ENCODE measurements at regions not wholly inside any gene's neighbourhood (a gene's known extent, or its start where the extent isn't known, plus 50 kb on each side); places are given as distances from the start of the nearest gene placed in this dataset.
A peak's percentile ranks its signal among the peaks of the same experiment; 100 is the strongest.

DNA sequence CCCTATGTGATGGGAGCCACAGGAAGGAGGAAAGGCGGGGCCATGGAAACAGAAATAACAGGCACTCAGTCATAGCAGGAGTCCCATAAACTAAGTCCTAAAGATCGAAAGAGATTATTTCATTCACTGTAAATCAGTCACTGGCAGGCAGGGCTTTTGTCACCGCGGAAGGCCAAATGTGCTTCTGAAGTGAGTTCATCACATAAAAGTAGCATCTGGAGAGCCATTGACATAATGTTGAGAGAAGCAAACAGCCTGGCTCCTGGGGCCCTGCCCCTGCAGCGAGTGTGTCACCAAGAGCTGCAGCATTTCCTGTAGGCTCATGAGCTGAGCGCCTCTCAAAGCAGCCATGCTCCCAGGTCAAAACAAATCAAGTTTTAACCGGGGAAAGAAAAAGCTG lies 476.2 kb downstream of the HAPSTR1 start:
- no peak for TF ChIP-seq CREB1 (CRISPR knock-in tag; IDR thresholded peaks at IDR 0.05; ENCODE audit: low read depth)
- TF ChIP-seq POLR2AphosphoS5 (IDR thresholded peaks at IDR 0.05; ENCODE audit: low read depth): no peak
- TF ChIP-seq NANOG (IDR thresholded peaks at IDR 0.05; ENCODE audit: borderline replicate concordance): no peak
- TF ChIP-seq EZH2phosphoT487 (IDR thresholded peaks at IDR 0.05; ENCODE audit: unreplicated experiment): no peak
- no peak for TF ChIP-seq JUNB (IDR thresholded peaks at IDR 0.05; ENCODE audit: unreplicated experiment)
- Mint-ChIP-seq H3K4me1 (peaks cover 3% of the 10 kb centered on the region; the same call in 2 of the 3 replicates), H3K27me3 (ENCODE audit: insufficient read depth, low read depth, poor library complexity) (no peaks in the 10 kb centered on the region), H3K36me3 (ENCODE audit: low read depth) (no peaks in the 10 kb centered on the region), H3K27ac (no peak overlapping the region), H3K9me3 (no peaks in the 10 kb centered on the region), H3K4me3 (no peak overlapping the region)
- Histone ChIP-seq H3K79me2 (replicated peaks; ENCODE audit: insufficient read depth) (no peaks in the 10 kb centered on the region), H3K4me1 (ENCODE audit: insufficient read depth) (peaks cover 7% of the 10 kb centered on the region; the same call in 1 of the 2 replicates), H3K4me2 (no peak overlapping the region), H3F3A (replicated peaks; ENCODE audit: low read depth) (no peaks in the 10 kb centered on the region), H4K20me1 (replicated peaks; ENCODE audit: insufficient read depth) (no peaks in the 10 kb centered on the region), H3K9me2 (ENCODE audit: insufficient read depth) (peaks cover 7% of the 10 kb centered on the region; the same call in 1 of the 2 replicates), H2AFZ (peak overlapping the region; percentile 59; the same call in 1 of the 2 replicates), H3K27ac (ENCODE audit: low read depth) (no peak overlapping the region), H3K36me3 (ENCODE audit: insufficient read depth) (no peaks in the 10 kb centered on the region), H3K4me3 (no peak overlapping the region), H3K27me3 (ENCODE audit: insufficient read depth) (no peaks in the 10 kb centered on the region)
- ATAC-seq: no peak
- DNase-seq (ENCODE audit: low spot score): no peak

GRCh38 chr16:9568261-9568660 lies 476.8 kb downstream of the HAPSTR1 start:
- Histone ChIP-seq H3K4me1 (ENCODE audit: insufficient read depth) (peaks cover 7% of the 10 kb centered on the region; the same call in 1 of the 2 replicates), H4K20me1 (replicated peaks; ENCODE audit: insufficient read depth) (no peaks in the 10 kb centered on the region), H3F3A (replicated peaks; ENCODE audit: low read depth) (no peaks in the 10 kb centered on the region), H3K27ac (ENCODE audit: low read depth) (no peak overlapping the region), H2AFZ (no peak overlapping the region), H3K36me3 (ENCODE audit: insufficient read depth) (no peaks in the 10 kb centered on the region), H3K27me3 (ENCODE audit: insufficient read depth) (no peaks in the 10 kb centered on the region), H3K9me2 (ENCODE audit: insufficient read depth) (peaks cover 7% of the 10 kb centered on the region; the same call in 1 of the 2 replicates), H3K4me3 (no peak overlapping the region), H3K4me2 (no peak overlapping the region), H3K79me2 (replicated peaks; ENCODE audit: insufficient read depth) (no peaks in the 10 kb centered on the region)
- Mint-ChIP-seq H3K27me3 (ENCODE audit: insufficient read depth, low read depth, poor library complexity) (no peaks in the 10 kb centered on the region), H3K9me3 (no peaks in the 10 kb centered on the region), H3K36me3 (ENCODE audit: low read depth) (no peaks in the 10 kb centered on the region), H3K4me1 (peaks cover 3% of the 10 kb centered on the region; the same call in 2 of the 3 replicates), H3K4me3 (no peak overlapping the region), H3K27ac (no peak overlapping the region)
- ATAC-seq (no peak), DNase-seq (ENCODE audit: low spot score) (no peak)
- TF ChIP-seq JUNB (IDR thresholded peaks at IDR 0.05; ENCODE audit: unreplicated experiment): no peak
- TF ChIP-seq ZNF331 (CRISPR knock-in tag; IDR thresholded peaks at IDR 0.05; ENCODE audit: low read depth): no peak
- TF ChIP-seq, protein P1, sequence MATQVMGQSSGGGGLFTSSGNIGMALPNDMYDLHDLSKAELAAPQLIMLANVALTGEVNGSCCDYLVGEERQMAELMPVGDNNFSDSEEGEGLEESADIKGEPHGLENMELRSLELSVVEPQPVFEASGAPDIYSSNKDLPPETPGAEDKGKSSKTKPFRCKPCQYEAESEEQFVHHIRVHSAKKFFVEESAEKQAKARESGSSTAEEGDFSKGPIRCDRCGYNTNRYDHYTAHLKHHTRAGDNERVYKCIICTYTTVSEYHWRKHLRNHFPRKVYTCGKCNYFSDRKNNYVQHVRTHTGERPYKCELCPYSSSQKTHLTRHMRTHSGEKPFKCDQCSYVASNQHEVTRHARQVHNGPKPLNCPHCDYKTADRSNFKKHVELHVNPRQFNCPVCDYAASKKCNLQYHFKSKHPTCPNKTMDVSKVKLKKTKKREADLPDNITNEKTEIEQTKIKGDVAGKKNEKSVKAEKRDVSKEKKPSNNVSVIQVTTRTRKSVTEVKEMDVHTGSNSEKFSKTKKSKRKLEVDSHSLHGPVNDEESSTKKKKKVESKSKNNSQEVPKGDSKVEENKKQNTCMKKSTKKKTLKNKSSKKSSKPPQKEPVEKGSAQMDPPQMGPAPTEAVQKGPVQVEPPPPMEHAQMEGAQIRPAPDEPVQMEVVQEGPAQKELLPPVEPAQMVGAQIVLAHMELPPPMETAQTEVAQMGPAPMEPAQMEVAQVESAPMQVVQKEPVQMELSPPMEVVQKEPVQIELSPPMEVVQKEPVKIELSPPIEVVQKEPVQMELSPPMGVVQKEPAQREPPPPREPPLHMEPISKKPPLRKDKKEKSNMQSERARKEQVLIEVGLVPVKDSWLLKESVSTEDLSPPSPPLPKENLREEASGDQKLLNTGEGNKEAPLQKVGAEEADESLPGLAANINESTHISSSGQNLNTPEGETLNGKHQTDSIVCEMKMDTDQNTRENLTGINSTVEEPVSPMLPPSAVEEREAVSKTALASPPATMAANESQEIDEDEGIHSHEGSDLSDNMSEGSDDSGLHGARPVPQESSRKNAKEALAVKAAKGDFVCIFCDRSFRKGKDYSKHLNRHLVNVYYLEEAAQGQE (IDR thresholded peaks at IDR 0.05; ENCODE audit: unreplicated experiment): no peak
- no peak for TF ChIP-seq ZNF114 (CRISPR knock-in tag; IDR thresholded peaks at IDR 0.05)
- TF ChIP-seq NANOG (IDR thresholded peaks at IDR 0.05; ENCODE audit: borderline replicate concordance): no peak
- TF ChIP-seq, protein P2, sequence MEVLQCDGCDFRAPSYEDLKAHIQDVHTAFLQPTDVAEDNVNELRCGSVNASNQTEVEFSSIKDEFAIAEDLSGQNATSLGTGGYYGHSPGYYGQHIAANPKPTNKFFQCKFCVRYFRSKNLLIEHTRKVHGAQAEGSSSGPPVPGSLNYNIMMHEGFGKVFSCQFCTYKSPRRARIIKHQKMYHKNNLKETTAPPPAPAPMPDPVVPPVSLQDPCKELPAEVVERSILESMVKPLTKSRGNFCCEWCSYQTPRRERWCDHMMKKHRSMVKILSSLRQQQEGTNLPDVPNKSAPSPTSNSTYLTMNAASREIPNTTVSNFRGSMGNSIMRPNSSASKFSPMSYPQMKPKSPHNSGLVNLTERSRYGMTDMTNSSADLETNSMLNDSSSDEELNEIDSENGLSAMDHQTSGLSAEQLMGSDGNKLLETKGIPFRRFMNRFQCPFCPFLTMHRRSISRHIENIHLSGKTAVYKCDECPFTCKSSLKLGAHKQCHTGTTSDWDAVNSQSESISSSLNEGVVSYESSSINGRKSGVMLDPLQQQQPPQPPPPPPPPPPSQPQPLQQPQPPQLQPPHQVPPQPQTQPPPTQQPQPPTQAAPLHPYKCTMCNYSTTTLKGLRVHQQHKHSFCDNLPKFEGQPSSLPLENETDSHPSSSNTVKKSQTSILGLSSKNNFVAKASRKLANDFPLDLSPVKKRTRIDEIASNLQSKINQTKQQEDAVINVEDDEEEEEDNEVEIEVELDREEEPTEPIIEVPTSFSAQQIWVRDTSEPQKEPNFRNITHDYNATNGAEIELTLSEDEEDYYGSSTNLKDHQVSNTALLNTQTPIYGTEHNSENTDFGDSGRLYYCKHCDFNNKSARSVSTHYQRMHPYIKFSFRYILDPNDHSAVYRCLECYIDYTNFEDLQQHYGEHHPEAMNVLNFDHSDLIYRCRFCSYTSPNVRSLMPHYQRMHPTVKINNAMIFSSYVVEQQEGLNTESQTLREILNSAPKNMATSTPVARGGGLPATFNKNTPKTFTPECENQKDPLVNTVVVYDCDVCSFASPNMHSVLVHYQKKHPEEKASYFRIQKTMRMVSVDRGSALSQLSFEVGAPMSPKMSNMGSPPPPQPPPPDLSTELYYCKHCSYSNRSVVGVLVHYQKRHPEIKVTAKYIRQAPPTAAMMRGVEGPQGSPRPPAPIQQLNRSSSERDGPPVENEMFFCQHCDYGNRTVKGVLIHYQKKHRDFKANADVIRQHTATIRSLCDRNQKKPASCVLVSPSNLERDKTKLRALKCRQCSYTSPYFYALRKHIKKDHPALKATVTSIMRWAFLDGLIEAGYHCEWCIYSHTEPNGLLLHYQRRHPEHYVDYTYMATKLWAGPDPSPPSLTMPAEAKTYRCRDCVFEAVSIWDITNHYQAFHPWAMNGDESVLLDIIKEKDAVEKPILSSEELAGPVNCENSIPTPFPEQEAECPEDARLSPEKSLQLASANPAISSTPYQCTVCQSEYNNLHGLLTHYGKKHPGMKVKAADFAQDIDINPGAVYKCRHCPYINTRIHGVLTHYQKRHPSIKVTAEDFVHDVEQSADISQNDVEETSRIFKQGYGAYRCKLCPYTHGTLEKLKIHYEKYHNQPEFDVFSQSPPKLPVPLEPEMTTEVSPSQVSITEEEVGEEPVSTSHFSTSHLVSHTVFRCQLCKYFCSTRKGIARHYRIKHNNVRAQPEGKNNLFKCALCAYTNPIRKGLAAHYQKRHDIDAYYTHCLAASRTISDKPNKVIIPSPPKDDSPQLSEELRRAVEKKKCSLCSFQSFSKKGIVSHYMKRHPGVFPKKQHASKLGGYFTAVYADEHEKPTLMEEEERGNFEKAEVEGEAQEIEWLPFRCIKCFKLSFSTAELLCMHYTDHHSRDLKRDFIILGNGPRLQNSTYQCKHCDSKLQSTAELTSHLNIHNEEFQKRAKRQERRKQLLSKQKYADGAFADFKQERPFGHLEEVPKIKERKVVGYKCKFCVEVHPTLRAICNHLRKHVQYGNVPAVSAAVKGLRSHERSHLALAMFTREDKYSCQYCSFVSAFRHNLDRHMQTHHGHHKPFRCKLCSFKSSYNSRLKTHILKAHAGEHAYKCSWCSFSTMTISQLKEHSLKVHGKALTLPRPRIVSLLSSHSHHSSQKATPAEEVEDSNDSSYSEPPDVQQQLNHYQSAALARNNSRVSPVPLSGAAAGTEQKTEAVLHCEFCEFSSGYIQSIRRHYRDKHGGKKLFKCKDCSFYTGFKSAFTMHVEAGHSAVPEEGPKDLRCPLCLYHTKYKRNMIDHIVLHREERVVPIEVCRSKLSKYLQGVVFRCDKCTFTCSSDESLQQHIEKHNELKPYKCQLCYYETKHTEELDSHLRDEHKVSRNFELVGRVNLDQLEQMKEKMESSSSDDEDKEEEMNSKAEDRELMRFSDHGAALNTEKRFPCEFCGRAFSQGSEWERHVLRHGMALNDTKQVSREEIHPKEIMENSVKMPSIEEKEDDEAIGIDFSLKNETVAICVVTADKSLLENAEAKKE (CRISPR knock-in tag; IDR thresholded peaks at IDR 0.05): no peak
- no peak for TF ChIP-seq POLR2AphosphoS5 (IDR thresholded peaks at IDR 0.05; ENCODE audit: low read depth)
- no peak for TF ChIP-seq STAT1 (IDR thresholded peaks at IDR 0.05; ENCODE audit: unreplicated experiment)
- TF ChIP-seq, protein P3, sequence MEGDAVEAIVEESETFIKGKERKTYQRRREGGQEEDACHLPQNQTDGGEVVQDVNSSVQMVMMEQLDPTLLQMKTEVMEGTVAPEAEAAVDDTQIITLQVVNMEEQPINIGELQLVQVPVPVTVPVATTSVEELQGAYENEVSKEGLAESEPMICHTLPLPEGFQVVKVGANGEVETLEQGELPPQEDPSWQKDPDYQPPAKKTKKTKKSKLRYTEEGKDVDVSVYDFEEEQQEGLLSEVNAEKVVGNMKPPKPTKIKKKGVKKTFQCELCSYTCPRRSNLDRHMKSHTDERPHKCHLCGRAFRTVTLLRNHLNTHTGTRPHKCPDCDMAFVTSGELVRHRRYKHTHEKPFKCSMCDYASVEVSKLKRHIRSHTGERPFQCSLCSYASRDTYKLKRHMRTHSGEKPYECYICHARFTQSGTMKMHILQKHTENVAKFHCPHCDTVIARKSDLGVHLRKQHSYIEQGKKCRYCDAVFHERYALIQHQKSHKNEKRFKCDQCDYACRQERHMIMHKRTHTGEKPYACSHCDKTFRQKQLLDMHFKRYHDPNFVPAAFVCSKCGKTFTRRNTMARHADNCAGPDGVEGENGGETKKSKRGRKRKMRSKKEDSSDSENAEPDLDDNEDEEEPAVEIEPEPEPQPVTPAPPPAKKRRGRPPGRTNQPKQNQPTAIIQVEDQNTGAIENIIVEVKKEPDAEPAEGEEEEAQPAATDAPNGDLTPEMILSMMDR (conservative IDR thresholded peaks at IDR 0.05; ENCODE audit: low read depth in 2 of 2): no peak
